Trophoblast cell (in vitro differentiated cells and primary cell): ENCODE measurements at regions not wholly inside any gene's neighbourhood (a gene's known extent, or its start where the extent isn't known, plus 50 kb on each side); places are given as distances from the start of the nearest gene placed in this dataset.

Experiments
- DNase-seq, 2 donors: peaks; one replicate each; pipeline ENCODE4 v3.0.0-alpha.2; 2016
- H2AFZ ChIP-seq: 2 replicates; pipeline ENCODE4 v1.6.1; 2013; ENCODE audit warnings: low read length, moderate library complexity, mild to moderate bottlenecking; ENCODE audit not compliant: insufficient read depth, poor library complexity
- H2AK5ac ChIP-seq: 2 replicates; pipeline ENCODE4 v1.6.1; 2013; ENCODE audit warnings: mild to moderate bottlenecking, low read length
- H2BK120ac ChIP-seq: 2 replicates; pipeline ENCODE4 v1.6.1; 2013; ENCODE audit warnings: low read length, mild to moderate bottlenecking, moderate library complexity; ENCODE audit not compliant: insufficient read depth, poor library complexity
- H2BK12ac ChIP-seq: 2 replicates; pipeline ENCODE4 v1.6.1; 2013; ENCODE audit warnings: mild to moderate bottlenecking, low read length, moderate library complexity
- H2BK5ac ChIP-seq: 2 replicates; pipeline ENCODE4 v1.6.1; 2013; ENCODE audit warnings: low read length, low read depth, moderate library complexity, mild to moderate bottlenecking; ENCODE audit not compliant: poor library complexity
- H3K14ac ChIP-seq: 2 replicates; pipeline ENCODE4 v1.6.1; 2013; ENCODE audit warnings: mild to moderate bottlenecking, low read length
- H3K18ac ChIP-seq: 2 replicates; pipeline ENCODE4 v1.6.1; 2013; ENCODE audit warnings: mild to moderate bottlenecking, low read length
- H3K23ac ChIP-seq: 2 replicates; pipeline ENCODE4 v1.6.1; 2013; ENCODE audit warnings: low read length
- H3K27ac ChIP-seq: 2 replicates; pipeline ENCODE4 v1.5.1; 2013; ENCODE audit warnings: low read depth, mild to moderate bottlenecking, inconsistent platforms, low read length, moderate library complexity
- H3K27me3 ChIP-seq: 2 replicates; pipeline ENCODE4 v1.6.1; 2013; ENCODE audit warnings: inconsistent platforms, mild to moderate bottlenecking, low read length, moderate library complexity; ENCODE audit not compliant: insufficient read depth
- H3K36me3 ChIP-seq, 2 experiments: 1 replicate in 1 of 2; 2 replicates in 1 of 2; pipeline ENCODE4 v1.6.1; 2013; ENCODE audit warnings: low read length in 2 of 2, mild to moderate bottlenecking in 2 of 2, moderate library complexity in 1 of 2; ENCODE audit not compliant: insufficient read depth in 2 of 2, control insufficient read depth in 1 of 2
- H3K4ac ChIP-seq: 2 replicates; pipeline ENCODE4 v1.6.1; 2013; ENCODE audit warnings: low read depth, mild to moderate bottlenecking, low read length, moderate library complexity
- H3K4me1 ChIP-seq, 2 experiments: 1 replicate in 1 of 2; 2 replicates in 1 of 2; pipeline ENCODE4 v1.6.1; 2013; ENCODE audit warnings: low read length in 2 of 2, mild to moderate bottlenecking in 2 of 2, moderate library complexity in 1 of 2; ENCODE audit not compliant: insufficient read depth in 2 of 2, control insufficient read depth in 1 of 2
- H3K4me2 ChIP-seq: 2 replicates; pipeline ENCODE4 v1.6.1; 2013; ENCODE audit warnings: inconsistent platforms, mild to moderate bottlenecking, low read length, moderate library complexity
- H3K4me3 ChIP-seq: 2 replicates; pipeline ENCODE4 v1.5.1; 2013; ENCODE audit warnings: mild to moderate bottlenecking, low read depth, low read length, inconsistent platforms
- H3K79me1 ChIP-seq: one replicate; pipeline ENCODE4 v1.6.1; 2013; ENCODE audit warnings: low read length
- H3K79me2 ChIP-seq: 2 replicates; pipeline ENCODE4 v1.6.1; 2013; ENCODE audit warnings: low read length, mild to moderate bottlenecking; ENCODE audit not compliant: control insufficient read depth, insufficient read depth, poor library complexity
- H3K9ac ChIP-seq: 2 replicates; pipeline ENCODE4 v1.6.1; 2013; ENCODE audit warnings: mild to moderate bottlenecking, low read length
- H3K9me3 ChIP-seq: 2 replicates; pipeline ENCODE4 v1.6.1; 2013; ENCODE audit warnings: low read depth, mild to moderate bottlenecking, control low read depth, inconsistent platforms, low read length; ENCODE audit not compliant: insufficient read depth
- H4K12ac ChIP-seq: 2 replicates; pipeline ENCODE4 v1.6.1; 2013; ENCODE audit warnings: low read depth, mild to moderate bottlenecking, low read length, moderate library complexity
- H4K8ac ChIP-seq: 2 replicates; pipeline ENCODE4 v1.6.1; 2013; ENCODE audit warnings: low read depth, mild to moderate bottlenecking, low read length, moderate library complexity
- H4K91ac ChIP-seq: one replicate; pipeline ENCODE4 v1.6.1; 2013; ENCODE audit warnings: low read depth, mild to moderate bottlenecking, low read length, moderate library complexity
- WGBS: extraction: QIAGEN DNeasy Blood & Tissue Kit; methylation state at CpG from one replicate; pipeline ENCODE4 v1.1.7; 2013; ENCODE audit warnings: missing lambda C conversion rate; ENCODE audit not compliant: insufficient read length, insufficient coverage; ENCODE audit errors: extremely low coverage; 5-methylcytosine and 5-hydroxymethylcytosine counted together

DNA sequence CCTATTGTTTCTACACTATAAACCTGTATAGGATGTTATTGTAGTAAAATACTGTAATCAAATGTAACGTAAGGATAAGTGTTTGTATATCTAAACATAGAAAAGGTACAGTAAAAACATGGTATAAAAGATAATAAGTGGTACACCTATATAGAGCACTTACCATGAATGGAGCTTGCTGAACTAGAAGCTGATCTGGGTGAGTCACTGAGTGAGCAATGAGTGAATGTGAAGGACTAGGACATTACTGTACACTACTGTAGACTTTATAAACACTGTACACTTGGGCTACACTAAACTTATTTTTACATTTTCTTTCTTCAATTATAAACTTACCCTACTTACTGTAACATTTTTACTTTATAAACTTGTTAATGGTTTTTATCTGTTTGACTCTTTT, 732.9 kb upstream of the LRRN3 start:
- Histone ChIP-seq H2AK5ac (no peak overlapping the region), H4K12ac (no peak overlapping the region), H2BK120ac (no peak overlapping the region), H3K9me3 (peaks cover 5% of the 10 kb centered on the region), H3K4me2 (no peak overlapping the region), H4K91ac (no peak overlapping the region), H4K8ac (no peak overlapping the region), H3K27me3 (no peaks in the 10 kb centered on the region), H3K14ac (no peak overlapping the region), H3K4me1 (no peaks in the 10 kb centered on the region), H3K18ac (no peak overlapping the region), H3K36me3 (no peaks in the 10 kb centered on the region), H3K79me2 (no peaks in the 10 kb centered on the region), H2AFZ (no peak overlapping the region), H3K9ac (no peak overlapping the region), H2BK12ac (no peak overlapping the region), H3K4me3 (no peak overlapping the region), H2BK5ac (no peak overlapping the region), H3K27ac (no peak overlapping the region), H3K79me1 (no peaks in the 10 kb centered on the region), H3K23ac (no peak overlapping the region), H3K4ac (no peak overlapping the region)
- no CpG with 5 or more reads among the region's 1 CpG for WGBS
- DNase-seq = no peak

- H3K79me1 ChIP-seq = no peaks in the 10 kb centered on the region
- no peak overlapping the region for H2BK120ac ChIP-seq
- H3K4ac ChIP-seq = no peak overlapping the region
- no peak overlapping the region for H3K4me2 ChIP-seq
- no peak overlapping the region for H3K14ac ChIP-seq
- no peak overlapping the region for H2AK5ac ChIP-seq
- no peak overlapping the region for H4K91ac ChIP-seq
- H2BK5ac ChIP-seq = no peak overlapping the region
- no peak overlapping the region for H4K12ac ChIP-seq
- H2BK12ac ChIP-seq = no peak overlapping the region
- no peaks in the 10 kb centered on the region for H3K36me3 ChIP-seq
- H3K23ac ChIP-seq = no peak overlapping the region
- no peak overlapping the region for H3K18ac ChIP-seq
- H3K9ac ChIP-seq = peak overlapping the region; percentile 63
- no peaks in the 10 kb centered on the region for H3K27me3 ChIP-seq
- H3K9me3 ChIP-seq = no peaks in the 10 kb centered on the region
- H3K4me3 ChIP-seq = no peak overlapping the region
- H2AFZ ChIP-seq = no peak overlapping the region
- H3K4me1 ChIP-seq = no peaks in the 10 kb centered on the region
- no CpG with 5 or more reads among the region's 3 CpGs for WGBS
- H4K8ac ChIP-seq = no peak overlapping the region
- H3K79me2 ChIP-seq = no peaks in the 10 kb centered on the region
- DNase-seq = no peak
- H3K27ac ChIP-seq = no peak overlapping the region
These were observed 719.2 kb upstream of the LRRN3 start for GRCh38 chr7:110371709-110372108.

DNA sequence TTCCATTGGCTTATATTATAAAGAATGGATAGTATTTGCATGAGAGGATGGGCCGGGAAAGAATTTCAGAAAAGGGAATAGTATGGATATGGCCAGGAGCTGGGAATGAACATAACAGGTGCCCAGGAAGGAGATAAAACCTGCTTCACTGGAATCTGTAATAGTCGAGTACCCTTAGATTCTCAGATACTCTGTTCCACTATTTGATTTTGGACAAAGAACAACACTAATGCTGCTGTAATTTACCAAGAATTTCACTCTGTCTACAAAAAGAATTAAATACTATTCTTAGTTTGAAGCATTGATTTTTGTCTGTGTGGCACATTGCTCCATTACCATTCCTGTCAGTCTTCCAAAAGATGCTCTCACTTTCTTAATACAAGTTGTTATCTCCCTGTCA, 718.2 kb upstream of the LRRN3 start:
- no peak for DNase-seq
- no peak overlapping the region for H3K14ac ChIP-seq

GRCh38 chr7:110373416-110373815, 717.5 kb upstream of the LRRN3 start:
- WGBS = no CpG with 5 or more reads among the region's 1 CpG
- Histone ChIP-seq H3K4me2 (no peak overlapping the region), H2BK12ac (no peak overlapping the region), H3K4me1 (no peaks in the 10 kb centered on the region), H3K18ac (no peak overlapping the region), H3K9me3 (no peaks in the 10 kb centered on the region), H4K12ac (no peak overlapping the region), H3K79me1 (no peaks in the 10 kb centered on the region), H2BK5ac (no peak overlapping the region), H3K36me3 (no peaks in the 10 kb centered on the region), H3K14ac (no peak overlapping the region), H3K4ac (no peak overlapping the region), H3K27me3 (no peaks in the 10 kb centered on the region), H3K23ac (no peak overlapping the region), H3K4me3 (no peak overlapping the region), H4K8ac (no peak overlapping the region), H3K79me2 (no peaks in the 10 kb centered on the region), H3K27ac (no peak overlapping the region), H2BK120ac (no peak overlapping the region), H4K91ac (no peak overlapping the region), H3K9ac (no peak overlapping the region), H2AFZ (no peak overlapping the region), H2AK5ac (no peak overlapping the region)
- DNase-seq = no peak

More for the DNA sequence above, 718.2 kb upstream of the LRRN3 start:
- Histone ChIP-seq H2BK5ac (no peak overlapping the region), H4K12ac (no peak overlapping the region), H3K79me2 (no peaks in the 10 kb centered on the region), H3K27me3 (no peaks in the 10 kb centered on the region), H3K79me1 (no peaks in the 10 kb centered on the region), H2AK5ac (no peak overlapping the region), H3K4ac (no peak overlapping the region), H3K36me3 (no peaks in the 10 kb centered on the region), H2AFZ (no peak overlapping the region), H3K4me3 (no peak overlapping the region), H3K4me2 (no peak overlapping the region), H3K9me3 (no peaks in the 10 kb centered on the region), H3K18ac (no peak overlapping the region), H4K91ac (no peak overlapping the region), H3K23ac (no peak overlapping the region), H3K27ac (no peak overlapping the region), H4K8ac (no peak overlapping the region), H3K9ac (no peak overlapping the region), H2BK120ac (no peak overlapping the region), H2BK12ac (no peak overlapping the region), H3K4me1 (no peaks in the 10 kb centered on the region)
- no CpG with 5 or more reads among the region's 2 CpGs for WGBS
